Small intestine (tissue), 7 donors: ENCODE measurements at regions not wholly inside any gene's neighbourhood (a gene's known extent, or its start where the extent isn't known, plus 50 kb on each side); places are given as distances from the start of the nearest gene placed in this dataset.

ENCODE experiments used
- DNase-seq, 2 donors: peaks; one replicate each; pipeline versions ENCODE4 v3.0.0 to v3.0.0-alpha.2; 2013
- FAIRE-seq: peaks from 2 replicates; lab custom pipeline; 2012; peaks lifted over from hg19 to GRCh38; lab: Jason Lieb, UNC
- H3K27ac ChIP-seq, 3 donors: one replicate each; pipeline ENCODE4 v1.5.1; 2013; ENCODE audit warnings: low read length in 2 of 3, mild to moderate bottlenecking in 2 of 3, control low read depth in 1 of 3, inconsistent platforms in 1 of 3, low read depth in 1 of 3, moderate library complexity in 1 of 3
- H3K27me3 ChIP-seq, 3 donors: one replicate each; pipeline ENCODE4 v1.6.1; 2013; ENCODE audit warnings: low read length in 3 of 3, inconsistent platforms in 1 of 3; ENCODE audit not compliant: control insufficient read depth in 3 of 3, insufficient read depth in 3 of 3
- H3K36me3 ChIP-seq, 3 donors: one replicate each; pipeline ENCODE4 v1.6.1; 2013; ENCODE audit warnings: low read length in 3 of 3, inconsistent platforms in 1 of 3, low read depth in 1 of 3, mild to moderate bottlenecking in 1 of 3, moderate library complexity in 1 of 3; ENCODE audit not compliant: control insufficient read depth in 3 of 3, insufficient read depth in 2 of 3
- H3K4me1 ChIP-seq, 3 donors: one replicate each; pipeline ENCODE4 v1.6.1; 2013; ENCODE audit warnings: low read length in 2 of 3, inconsistent platforms in 1 of 3, low read depth in 1 of 3, mild to moderate bottlenecking in 1 of 3, moderate library complexity in 1 of 3; ENCODE audit not compliant: control insufficient read depth in 3 of 3, insufficient read depth in 2 of 3
- H3K4me3 ChIP-seq, 3 donors: one replicate each; pipeline ENCODE4 v1.5.1; 2013; ENCODE audit warnings: low read length in 3 of 3, control low read depth in 1 of 3, inconsistent platforms in 1 of 3, low read depth in 1 of 3, mild to moderate bottlenecking in 1 of 3, moderate library complexity in 1 of 3
- H3K9me3 ChIP-seq, 2 donors: one replicate each; pipeline ENCODE4 v1.6.1; 2013; ENCODE audit warnings: low read depth in 1 of 2, low read length in 1 of 2; ENCODE audit not compliant: control insufficient read depth in 2 of 2, insufficient read depth in 1 of 2
- WGBS, 3 donors: extraction: QIAGEN DNeasy Blood & Tissue Kit; methylation state at CpG; one replicate each; pipeline ENCODE4 v1.1.7; 2013; 5-methylcytosine and 5-hydroxymethylcytosine counted together
- donor health status: healthy with polysubstance abuse.
- donor health status: control.
- donor health status: control.
- donor health status: Bipolar disorder and iron deficiency.
- donor health status: healthy.

DNA sequence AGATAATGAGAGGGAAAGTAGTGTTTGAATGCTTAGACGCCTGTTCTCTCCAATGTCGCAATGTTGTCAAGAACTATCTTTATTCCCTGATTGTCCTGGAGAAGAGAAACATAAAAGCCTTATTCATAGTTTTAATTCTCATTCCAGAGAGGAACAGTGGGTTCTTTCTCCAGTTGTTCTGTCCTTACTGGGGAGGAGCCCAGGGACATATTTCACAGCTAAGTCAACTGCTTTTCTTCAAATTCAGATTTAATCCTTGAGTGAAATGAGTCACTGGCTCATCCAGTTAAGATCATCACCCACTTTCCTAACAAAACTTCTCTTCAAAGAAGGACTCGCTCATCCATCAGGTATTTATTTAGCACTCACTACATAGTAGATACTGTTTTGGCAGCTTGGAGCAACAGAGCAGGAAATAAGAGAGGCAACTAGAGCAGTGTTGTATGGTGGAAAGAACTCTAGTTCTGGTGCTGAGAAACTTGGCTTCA is 365.7 kb upstream of the USP24 start:
- Histone ChIP-seq H3K36me3 (no peaks in the 10 kb centered on the region), H3K4me1 (no peaks in the 10 kb centered on the region), H3K27ac (no peak overlapping the region), H3K4me3 (no peak overlapping the region), H3K9me3 (no peaks in the 10 kb centered on the region), H3K27me3 (no peaks in the 10 kb centered on the region)
- no peak for FAIRE-seq
- DNase-seq = no peak
- 75 to 89% (median 76%) methylated on average over 3 of the region's 3 CpGs for WGBS, 3 donors

DNA sequence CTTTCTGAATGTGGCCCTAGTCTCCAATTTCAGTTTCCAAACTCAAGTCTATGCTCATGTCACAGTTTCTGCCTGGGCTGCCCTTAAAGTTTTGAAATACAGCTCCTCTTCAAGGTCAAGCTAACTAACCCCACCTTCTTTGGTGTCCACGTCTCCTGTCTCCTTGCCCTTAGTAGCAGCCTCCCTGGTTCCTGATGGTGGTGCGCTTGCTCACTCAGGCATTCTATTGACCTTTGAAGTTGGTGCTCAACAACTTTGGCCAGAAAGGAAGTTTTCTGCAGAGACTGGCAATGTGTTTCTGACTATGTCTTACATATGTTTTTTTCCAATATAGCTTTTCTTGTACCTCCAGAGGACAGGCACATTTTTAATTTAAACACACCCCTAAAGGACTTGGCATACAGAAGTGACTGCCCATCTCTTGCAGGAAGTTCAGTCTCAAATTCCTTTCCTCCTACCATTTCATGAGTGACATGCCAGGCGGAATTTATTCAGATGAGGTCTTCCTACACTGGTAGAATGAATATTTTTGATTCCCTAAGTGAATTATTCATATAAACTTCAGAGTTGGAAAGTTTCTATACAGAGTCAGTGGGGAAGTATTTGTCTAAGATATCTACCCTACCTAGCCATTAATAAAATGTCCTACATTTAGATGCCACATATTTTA is 364.3 kb upstream of the USP24 start:
- Histone ChIP-seq H3K27me3 (no peaks in the 10 kb centered on the region), H3K36me3 (no peaks in the 10 kb centered on the region), H3K4me1 (no peaks in the 10 kb centered on the region), H3K9me3 (no peaks in the 10 kb centered on the region), H3K27ac (no peak overlapping the region), H3K4me3 (no peak overlapping the region)
- WGBS, 3 donors = 73 to 84% (median 76%) methylated on average over 3 of the region's 3 CpGs
- FAIRE-seq = no peak
- DNase-seq = no peak

DNA sequence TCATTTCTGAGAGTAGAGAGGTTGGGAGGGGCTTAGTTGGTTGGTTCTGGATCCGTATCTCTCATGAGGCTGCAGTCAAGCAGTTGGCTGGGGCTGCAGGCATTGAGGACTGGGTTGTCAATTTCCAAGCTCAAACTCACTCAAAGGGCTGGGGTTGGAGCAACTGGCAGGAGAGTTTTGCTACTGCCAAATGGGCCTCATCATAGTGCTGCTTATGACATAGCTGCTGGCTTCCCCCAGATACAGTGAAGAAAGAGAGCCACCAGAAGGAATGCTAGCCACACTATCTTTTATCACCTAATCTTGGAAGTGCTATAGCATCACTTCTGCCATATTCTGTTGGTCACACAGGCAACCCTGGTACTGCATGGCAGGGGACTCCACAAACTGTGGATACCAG is 363.5 kb upstream of the USP24 start:
- 77 to 84% (median 79%) methylated on average over 1 of the region's 1 CpG for WGBS, 3 donors
- no peak for DNase-seq
- no peak for FAIRE-seq
- no peaks in the 10 kb centered on the region for H3K27me3 ChIP-seq
- no peak overlapping the region for H3K27ac ChIP-seq
- no peaks in the 10 kb centered on the region for H3K4me1 ChIP-seq
- no peak overlapping the region for H3K4me3 ChIP-seq
- H3K9me3 ChIP-seq = no peaks in the 10 kb centered on the region
- no peaks in the 10 kb centered on the region for H3K36me3 ChIP-seq

DNA sequence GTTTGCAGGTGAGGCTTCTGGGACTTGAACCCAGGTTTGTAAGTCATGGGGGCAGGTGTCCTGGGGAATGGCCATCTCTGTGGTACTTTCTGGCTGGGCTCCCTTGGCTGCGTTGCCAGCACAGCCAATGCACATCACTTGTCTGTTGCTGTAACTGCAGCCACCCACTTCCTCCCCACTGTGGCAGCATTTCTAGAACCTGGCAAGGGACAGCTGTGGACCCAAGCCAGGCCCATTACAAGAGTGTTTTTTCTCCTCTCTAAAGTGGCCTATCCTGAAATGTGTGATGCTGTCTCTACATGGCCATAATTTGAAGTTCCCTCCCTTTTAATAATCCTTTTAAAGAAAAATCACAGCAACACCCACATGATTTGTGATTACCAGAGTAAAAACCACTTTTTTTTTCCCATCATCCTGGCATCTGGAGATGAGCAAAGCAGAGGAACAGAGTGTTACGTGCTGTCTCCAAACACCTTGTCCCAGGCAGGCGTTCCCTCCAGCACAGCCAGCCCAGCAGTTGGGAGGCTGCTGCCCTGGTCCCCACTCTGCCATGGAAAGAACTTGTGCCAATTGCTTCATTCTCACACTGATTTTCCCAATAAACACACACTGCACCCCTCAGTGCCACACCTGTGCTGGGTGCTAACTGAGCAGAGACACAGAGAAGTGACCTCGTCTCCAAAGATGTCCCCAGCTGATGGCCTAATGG is 360.6 kb upstream of the USP24 start:
- no peak for FAIRE-seq
- H3K4me3 ChIP-seq = no peak overlapping the region
- H3K36me3 ChIP-seq = no peaks in the 10 kb centered on the region
- 81 to 91% (median 87%) methylated on average over 4 of the region's 4 CpGs for WGBS, 3 donors
- no peaks in the 10 kb centered on the region for H3K4me1 ChIP-seq
- H3K9me3 ChIP-seq = no peaks in the 10 kb centered on the region
- no peaks in the 10 kb centered on the region for H3K27me3 ChIP-seq
- H3K27ac ChIP-seq = no peak overlapping the region
- DNase-seq = no peak

DNA sequence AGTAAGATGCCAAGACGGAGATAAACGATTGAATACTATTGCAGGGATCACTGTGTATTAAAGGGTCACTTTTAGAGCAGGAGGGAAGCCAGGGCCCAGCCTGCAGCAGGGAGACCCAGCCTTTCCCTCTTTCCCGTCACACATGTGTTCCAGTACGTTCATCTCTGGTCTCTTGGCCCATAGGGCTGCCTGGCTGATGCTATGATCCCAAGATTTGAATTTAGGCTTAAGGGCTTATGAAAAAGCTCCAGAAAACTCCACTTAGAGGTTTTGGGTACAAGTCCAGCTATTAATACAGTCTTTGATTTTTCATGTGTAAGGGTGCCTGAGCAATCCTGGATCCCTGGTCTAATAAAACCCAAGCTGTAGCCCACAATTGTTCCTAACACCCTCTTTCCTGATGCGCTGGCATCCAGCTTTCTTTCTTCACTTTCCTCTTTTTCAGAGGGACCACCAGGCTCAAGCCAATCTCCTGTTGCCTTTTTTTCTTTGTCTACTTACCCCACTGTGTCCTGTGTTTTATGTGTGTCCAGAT is 359.6 kb upstream of the USP24 start:
- FAIRE-seq (no peak), DNase-seq (no peak)
- no peaks in the 10 kb centered on the region for H3K9me3 ChIP-seq
- no peak overlapping the region for H3K4me3 ChIP-seq
- 75 to 83% (median 81%) methylated on average over 5 of the region's 5 CpGs for WGBS, 3 donors
- H3K36me3 ChIP-seq = no peaks in the 10 kb centered on the region
- H3K27me3 ChIP-seq = no peaks in the 10 kb centered on the region
- H3K4me1 ChIP-seq = no peaks in the 10 kb centered on the region
- H3K27ac ChIP-seq = no peak overlapping the region

DNA sequence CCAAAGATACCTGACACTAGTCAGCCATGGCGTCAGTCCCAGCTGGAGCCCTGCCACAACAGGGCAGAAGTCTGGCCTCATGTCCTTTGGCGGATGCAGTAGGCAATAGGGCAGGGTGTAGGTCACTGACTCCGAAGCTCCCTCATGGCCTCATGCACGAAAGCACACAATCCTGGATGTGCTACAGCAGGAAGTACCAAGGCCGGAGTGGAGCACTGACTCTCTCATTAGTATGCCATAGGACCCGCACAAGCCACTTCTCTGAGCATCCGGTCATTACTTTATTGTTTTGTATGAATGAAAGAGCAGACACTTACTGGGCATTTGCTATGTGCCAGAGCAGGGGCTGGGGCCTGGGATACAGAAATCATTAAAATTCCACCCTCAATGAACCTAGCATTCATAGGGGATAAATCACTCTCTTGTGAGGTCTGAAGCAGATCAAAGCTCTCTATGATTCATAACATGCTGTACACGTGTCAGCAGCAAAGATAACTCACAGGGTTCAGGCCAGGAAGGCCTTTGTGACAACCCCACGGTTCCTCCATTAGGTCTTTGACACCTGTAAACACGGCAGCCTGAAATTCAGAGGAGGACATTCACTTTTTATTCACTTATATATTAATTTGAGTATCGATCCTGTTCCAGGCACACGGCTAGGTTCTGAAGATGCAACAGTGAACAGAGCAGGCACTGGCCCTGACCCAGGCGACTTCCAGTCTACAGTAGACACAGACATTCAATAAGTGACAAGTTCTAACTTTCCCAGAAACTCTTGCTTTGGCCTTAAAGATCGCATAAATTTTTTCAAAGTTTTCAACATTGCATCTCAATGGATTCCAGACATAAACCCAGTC is 357.9 kb upstream of the USP24 start:
- Histone ChIP-seq H3K4me3 (no peak overlapping the region), H3K9me3 (peaks cover 0 to 5% of the 10 kb centered on the region in 2 donors), H3K36me3 (no peaks in the 10 kb centered on the region), H3K27me3 (no peaks in the 10 kb centered on the region), H3K4me1 (no peaks in the 10 kb centered on the region), H3K27ac (no peak overlapping the region)
- FAIRE-seq = no peak
- 73 to 82% (median 75%) methylated on average over 14 of the region's 14 CpGs for WGBS, 3 donors
- DNase-seq = no peak

DNA sequence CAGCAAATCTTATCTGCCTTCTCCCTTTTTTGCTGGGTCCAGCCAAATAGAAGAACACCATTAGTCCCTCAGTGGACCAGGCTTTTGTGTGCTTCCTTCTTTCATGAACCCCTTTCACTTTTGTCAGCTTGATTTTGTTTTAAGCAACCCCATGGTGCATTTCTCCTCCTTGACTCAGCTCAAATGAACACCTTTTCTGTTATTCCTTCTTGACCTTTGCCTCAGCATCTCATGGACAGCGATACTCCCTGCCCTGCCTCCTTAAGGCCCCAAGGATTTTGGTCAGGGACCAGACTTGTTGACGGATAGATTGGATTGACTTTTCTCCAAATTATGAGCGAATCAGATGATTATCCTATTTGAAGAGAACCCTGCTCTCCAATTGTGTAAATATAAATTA is 356.6 kb upstream of the USP24 start:
- Histone ChIP-seq H3K4me1 (no peaks in the 10 kb centered on the region), H3K9me3 (peaks cover 0 to 5% of the 10 kb centered on the region in 2 donors), H3K27me3 (no peaks in the 10 kb centered on the region), H3K36me3 (no peaks in the 10 kb centered on the region), H3K4me3 (no peak overlapping the region), H3K27ac (no peak overlapping the region)
- no peak for DNase-seq
- no peak for FAIRE-seq
- WGBS, 3 donors = 82 to 86% (median 84%) methylated on average over 3 of the region's 3 CpGs

DNA sequence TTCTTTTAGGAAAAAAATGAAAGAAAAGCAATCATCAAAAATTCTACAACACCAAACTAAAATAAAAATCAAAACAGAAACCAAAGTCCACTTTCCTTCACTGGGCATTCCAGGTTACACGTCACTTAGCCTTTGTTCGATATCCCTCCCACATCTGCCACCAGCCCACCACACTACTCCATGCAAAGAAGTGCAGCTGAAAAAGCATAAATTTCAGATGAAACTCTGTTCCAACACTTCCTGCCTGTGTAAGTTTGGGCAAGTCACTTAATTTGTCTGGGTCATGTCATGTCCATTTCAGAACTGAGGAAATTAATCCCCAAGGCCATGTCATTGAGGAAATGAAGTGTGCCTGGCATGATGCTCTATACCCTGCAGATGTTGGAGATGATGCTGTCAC is 354.3 kb upstream of the USP24 start:
- WGBS, 3 donors = 62 to 74% (median 74%) methylated on average over 2 of the region's 2 CpGs
- DNase-seq (no peak), FAIRE-seq (no peak)
- Histone ChIP-seq H3K27ac (no peak overlapping the region), H3K4me3 (no peak overlapping the region), H3K36me3 (no peaks in the 10 kb centered on the region), H3K9me3 (peaks cover 0 to 5% of the 10 kb centered on the region in 2 donors), H3K4me1 (no peaks in the 10 kb centered on the region), H3K27me3 (no peaks in the 10 kb centered on the region)
